ENCODE measurements at regions not wholly inside any gene's neighbourhood (a gene's known extent, or its start where the extent isn't known, plus 50 kb on each side); places are given as distances from the start of the nearest gene placed in this dataset.
"Not testable (repeated sequence)": the region's sequence is repeated elsewhere in the genome, so short reads cannot be mapped to it uniquely, and the experiment has no call there.

DNA sequence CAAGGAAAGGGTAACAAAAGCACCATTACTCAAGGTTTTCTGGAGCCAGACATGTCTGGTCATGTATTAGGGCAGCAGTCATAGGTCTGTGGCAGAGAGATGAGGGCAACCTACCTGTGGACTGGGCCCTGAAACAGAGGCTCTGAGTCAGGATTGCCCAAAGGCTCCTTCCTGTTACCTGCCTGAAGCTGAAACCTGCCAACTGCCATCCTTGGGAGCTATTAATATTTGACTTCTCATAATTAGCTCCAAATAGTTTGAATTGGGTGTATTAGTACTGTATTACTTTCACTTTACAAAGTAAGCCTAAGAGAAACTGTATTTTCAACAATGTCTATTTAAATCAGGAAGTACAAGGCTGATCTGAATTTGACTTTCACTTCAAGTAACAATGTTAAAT is 72.0 kb upstream of the TBX18 start:
- Mint-ChIP-seq H3K4me3 (no peak overlapping the region), H3K9me3 (peaks cover 20% of the 10 kb centered on the region), H3K27me3 (ENCODE audit: low read depth) (no peaks in the 10 kb centered on the region), H3K4me1 (no peaks in the 10 kb centered on the region), H3K27ac (no peak overlapping the region), H3K36me3 (ENCODE audit: low read depth) (no peaks in the 10 kb centered on the region)
- TF ChIP-seq, protein P1, sequence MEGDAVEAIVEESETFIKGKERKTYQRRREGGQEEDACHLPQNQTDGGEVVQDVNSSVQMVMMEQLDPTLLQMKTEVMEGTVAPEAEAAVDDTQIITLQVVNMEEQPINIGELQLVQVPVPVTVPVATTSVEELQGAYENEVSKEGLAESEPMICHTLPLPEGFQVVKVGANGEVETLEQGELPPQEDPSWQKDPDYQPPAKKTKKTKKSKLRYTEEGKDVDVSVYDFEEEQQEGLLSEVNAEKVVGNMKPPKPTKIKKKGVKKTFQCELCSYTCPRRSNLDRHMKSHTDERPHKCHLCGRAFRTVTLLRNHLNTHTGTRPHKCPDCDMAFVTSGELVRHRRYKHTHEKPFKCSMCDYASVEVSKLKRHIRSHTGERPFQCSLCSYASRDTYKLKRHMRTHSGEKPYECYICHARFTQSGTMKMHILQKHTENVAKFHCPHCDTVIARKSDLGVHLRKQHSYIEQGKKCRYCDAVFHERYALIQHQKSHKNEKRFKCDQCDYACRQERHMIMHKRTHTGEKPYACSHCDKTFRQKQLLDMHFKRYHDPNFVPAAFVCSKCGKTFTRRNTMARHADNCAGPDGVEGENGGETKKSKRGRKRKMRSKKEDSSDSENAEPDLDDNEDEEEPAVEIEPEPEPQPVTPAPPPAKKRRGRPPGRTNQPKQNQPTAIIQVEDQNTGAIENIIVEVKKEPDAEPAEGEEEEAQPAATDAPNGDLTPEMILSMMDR (IDR thresholded peaks at IDR 0.05; ENCODE audit: unreplicated experiment in 3 of 3), result no peak

GRCh38 chr6:84835340-84835739 is 70.9 kb upstream of the TBX18 start:
- H3K9me3 Mint-ChIP-seq, result peaks cover 19% of the 10 kb centered on the region
- H3K27me3 Mint-ChIP-seq (ENCODE audit: low read depth), result no peaks in the 10 kb centered on the region
- H3K4me1 Mint-ChIP-seq, result no peaks in the 10 kb centered on the region
- H3K27ac Mint-ChIP-seq, result no peak overlapping the region
- H3K4me3 Mint-ChIP-seq, result no peak overlapping the region
- TF ChIP-seq, protein P1 (IDR thresholded peaks at IDR 0.05; ENCODE audit: unreplicated experiment in 3 of 3), result no peak
- H3K36me3 Mint-ChIP-seq (ENCODE audit: low read depth), result no peaks in the 10 kb centered on the region

GRCh38 chr6:84831924-84832323 is 67.5 kb upstream of the TBX18 start:
- not testable (repeated sequence) for H3K27ac Mint-ChIP-seq; H3K4me1 Mint-ChIP-seq; H3K4me3 Mint-ChIP-seq; H3K27me3 Mint-ChIP-seq (ENCODE audit: low read depth); H3K36me3 Mint-ChIP-seq (ENCODE audit: low read depth)
- peaks cover 24% of the 10 kb centered on the region for H3K9me3 Mint-ChIP-seq

DNA sequence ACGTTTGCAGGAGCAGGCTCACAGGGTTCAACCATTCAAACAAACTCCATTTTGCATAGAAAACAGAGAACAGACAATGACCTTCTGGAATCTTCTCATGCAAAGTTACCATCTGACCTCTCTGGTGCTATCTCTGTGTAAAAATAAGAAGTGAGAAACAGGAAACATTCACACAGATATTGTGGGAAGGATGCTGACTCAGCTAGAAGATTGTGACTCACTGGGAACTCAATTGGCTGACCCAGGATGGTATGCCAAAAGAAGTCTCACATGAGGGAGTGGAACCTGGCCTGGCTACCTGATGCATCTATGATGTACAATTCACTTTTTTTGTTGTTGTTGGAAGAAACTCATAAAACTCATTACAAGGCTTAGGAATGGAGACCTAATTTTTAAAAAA is 61.1 kb upstream of the TBX18 start:
- Mint-ChIP-seq H3K36me3 (ENCODE audit: low read depth) (no peaks in the 10 kb centered on the region), H3K4me3 (no peak overlapping the region), H3K27ac (no peak overlapping the region), H3K9me3 (peaks cover 33% of the 10 kb centered on the region), H3K27me3 (ENCODE audit: low read depth) (no peaks in the 10 kb centered on the region), H3K4me1 (no peaks in the 10 kb centered on the region)
- TF ChIP-seq, protein P1 (IDR thresholded peaks at IDR 0.05; ENCODE audit: unreplicated experiment in 3 of 3), result no peak

- not testable (repeated sequence) for H3K4me3 Mint-ChIP-seq; H3K36me3 Mint-ChIP-seq (ENCODE audit: low read depth); H3K27ac Mint-ChIP-seq; H3K27me3 Mint-ChIP-seq (ENCODE audit: low read depth); H3K4me1 Mint-ChIP-seq
- peaks cover 45% of the 10 kb centered on the region for H3K9me3 Mint-ChIP-seq
These were observed 56.9 kb upstream of the TBX18 start for GRCh38 chr6:84821314-84821713.

- H3K4me1 Mint-ChIP-seq, result peaks cover 28% of the 10 kb centered on the region
- TF ChIP-seq, protein P1 (IDR thresholded peaks at IDR 0.05; ENCODE audit: unreplicated experiment in 3 of 3), result no peak
- H3K36me3 Mint-ChIP-seq (ENCODE audit: low read depth), result no peaks in the 10 kb centered on the region
- no peak overlapping the region for H3K4me3 Mint-ChIP-seq
- peak overlapping the region in 2 of 3 experiments; percentile 30 to 84 for H3K27ac Mint-ChIP-seq
- no peaks in the 10 kb centered on the region for H3K27me3 Mint-ChIP-seq (ENCODE audit: low read depth)
- peaks cover 24% of the 10 kb centered on the region for H3K9me3 Mint-ChIP-seq
These were observed 52.3 kb upstream of the TBX18 start for GRCh38 chr6:84816741-84817140.

- Mint-ChIP-seq H3K36me3 (ENCODE audit: low read depth) (no peaks in the 10 kb centered on the region), H3K27me3 (ENCODE audit: low read depth) (no peaks in the 10 kb centered on the region), H3K4me3 (no peak overlapping the region), H3K4me1 (peaks cover 28% of the 10 kb centered on the region), H3K9me3 (peaks cover 24% of the 10 kb centered on the region), H3K27ac (peak overlapping the region in 2 of 3 experiments; percentile 30 to 84)
- TF ChIP-seq, protein P1 (IDR thresholded peaks at IDR 0.05; ENCODE audit: unreplicated experiment in 3 of 3), result no peak
These were observed 51.7 kb upstream of the TBX18 start for GRCh38 chr6:84815896-84816735.

Measured in nephron (organoid).